Activated CD8-positive, alpha-beta T cell treated with anti-CD3 and anti-CD28 coated beads for 36 hours (primary cell): ENCODE measurements at regions not wholly inside any gene's neighbourhood (a gene's known extent, or its start where the extent isn't known, plus 50 kb on each side); places are given as distances from the start of the nearest gene placed in this dataset.
A peak's percentile ranks its signal among the peaks of the same experiment; 100 is the strongest.

ENCODE experiments used
- ATAC-seq: fragments of 200-7000 bp; cut with Tn5 transposase; one replicate; pipeline ENCODE4 v1.10.0; 2021; ENCODE audit warnings: mild to moderate bottlenecking, moderate library complexity
- CTCF ChIA-PET: fragments of 350-600 bp; sonication (Branson Sonifier 250); formaldehyde crosslinking; loops from one replicate; lab custom pipeline; 2021; ENCODE audit warnings: antibody characterized with exemption; lab: Charles Lee
- POLR2A ChIA-PET: fragments of 350-600 bp; sonication (Branson Sonifier 250); formaldehyde crosslinking; loops from one replicate; lab custom pipeline; 2021; ENCODE audit warnings: antibody characterized with exemption; lab: Charles Lee
- DNase-seq: peaks from one replicate; pipeline ENCODE4 v3.0.0-alpha.2; 2020
- H3K27ac Mint-ChIP-seq: one replicate; pipeline ENCODE4 v1.8.0; 2021; ENCODE audit warnings: mild to moderate bottlenecking, mixed read lengths
- H3K27me3 Mint-ChIP-seq: one replicate; pipeline ENCODE4 v1.8.0; 2021; ENCODE audit warnings: mixed read lengths
- H3K36me3 Mint-ChIP-seq: one replicate; pipeline ENCODE4 v1.8.0; 2021; ENCODE audit warnings: low read depth, mixed read lengths
- H3K4me1 Mint-ChIP-seq: one replicate; pipeline ENCODE4 v1.8.0; 2021; ENCODE audit warnings: low read depth, mixed read lengths
- H3K4me3 Mint-ChIP-seq: one replicate; pipeline ENCODE4 v1.8.0; 2021; ENCODE audit warnings: mild to moderate bottlenecking, moderate library complexity, mixed read lengths
- H3K9me3 Mint-ChIP-seq: one replicate; pipeline ENCODE4 v1.8.0; 2021; ENCODE audit warnings: mixed read lengths
- intact Hi-C: fragments of 100-400 bp; cut with micrococcal nuclease; formaldehyde crosslinking; loops from one replicate; pipeline ENCODE4 v1.10.0; 2022
- TF ChIP-seq, protein P1 (sequence below): fragments of 200-600 bp; IDR thresholded peaks from one replicate; pipeline ENCODE4 v1.8.0; 2022; ENCODE audit warnings: antibody characterized with exemption, mild to moderate bottlenecking

- Mint-ChIP-seq H3K4me1 (peaks cover 8% of the 10 kb centered on the region), H3K27ac (no peak overlapping the region), H3K27me3 (peaks cover 7% of the 10 kb centered on the region), H3K36me3 (no peaks in the 10 kb centered on the region), H3K9me3 (no peaks in the 10 kb centered on the region), H3K4me3 (peak overlapping the region; percentile 46)
- DNase-seq (peak; percentile 58), ATAC-seq (peak; percentile 93)
- TF ChIP-seq, protein P1, sequence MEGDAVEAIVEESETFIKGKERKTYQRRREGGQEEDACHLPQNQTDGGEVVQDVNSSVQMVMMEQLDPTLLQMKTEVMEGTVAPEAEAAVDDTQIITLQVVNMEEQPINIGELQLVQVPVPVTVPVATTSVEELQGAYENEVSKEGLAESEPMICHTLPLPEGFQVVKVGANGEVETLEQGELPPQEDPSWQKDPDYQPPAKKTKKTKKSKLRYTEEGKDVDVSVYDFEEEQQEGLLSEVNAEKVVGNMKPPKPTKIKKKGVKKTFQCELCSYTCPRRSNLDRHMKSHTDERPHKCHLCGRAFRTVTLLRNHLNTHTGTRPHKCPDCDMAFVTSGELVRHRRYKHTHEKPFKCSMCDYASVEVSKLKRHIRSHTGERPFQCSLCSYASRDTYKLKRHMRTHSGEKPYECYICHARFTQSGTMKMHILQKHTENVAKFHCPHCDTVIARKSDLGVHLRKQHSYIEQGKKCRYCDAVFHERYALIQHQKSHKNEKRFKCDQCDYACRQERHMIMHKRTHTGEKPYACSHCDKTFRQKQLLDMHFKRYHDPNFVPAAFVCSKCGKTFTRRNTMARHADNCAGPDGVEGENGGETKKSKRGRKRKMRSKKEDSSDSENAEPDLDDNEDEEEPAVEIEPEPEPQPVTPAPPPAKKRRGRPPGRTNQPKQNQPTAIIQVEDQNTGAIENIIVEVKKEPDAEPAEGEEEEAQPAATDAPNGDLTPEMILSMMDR, result peak; percentile 98
- intact Hi-C loops, result loop anchor here (5.0 kb wide), 2 partner anchors 365 to 485 kb away; no protein-coding TSS in a partner anchor
- ChIA-PET POLR2A (interaction anchor here (0.5 kb wide), 1 partner anchor 196 kb away, joined by 3 read pairs; no protein-coding TSS in a partner anchor), CTCF (interaction anchor here (0.7 to 2.0 kb wide), 13 partner anchors 12 to 482 kb away, joined by 3 to 7 read pairs (median 3); no protein-coding TSS in a partner anchor)
These were observed 93.7 kb upstream of the PRNP start for GRCh38 chr20:4592316-4593148.

- no peaks in the 10 kb centered on the region for H3K9me3 Mint-ChIP-seq
- no peak overlapping the region for H3K27ac Mint-ChIP-seq
- TF ChIP-seq, protein P1, result no peak
- DNase-seq, result no peak
- intact Hi-C loops, result loop anchor here (5.0 kb wide), 2 partner anchors 365 to 485 kb away; no protein-coding TSS in a partner anchor
- peaks cover 4% of the 10 kb centered on the region for H3K27me3 Mint-ChIP-seq
- H3K4me3 Mint-ChIP-seq, result peak overlapping the region; percentile 46
- no peak for ATAC-seq
- no peaks in the 10 kb centered on the region for H3K36me3 Mint-ChIP-seq
- POLR2A ChIA-PET, result no interaction called here
- CTCF ChIA-PET, result interaction anchor here (0.7 to 2.0 kb wide), 12 partner anchors 9 to 482 kb away, joined by 3 to 7 read pairs (median 3); no protein-coding TSS in a partner anchor
- H3K4me1 Mint-ChIP-seq, result peaks cover 8% of the 10 kb centered on the region
These were observed 94.3 kb upstream of the PRNP start for GRCh38 chr20:4591975-4592315.

- no peaks in the 10 kb centered on the region for H3K4me1 Mint-ChIP-seq
- TF ChIP-seq, protein P1, result no peak
- ChIA-PET POLR2A (no interaction called here), CTCF (interaction anchor here (0.6 to 0.7 kb wide), 2 partner anchors 133 to 396 kb away, joined by 3 read pairs; no protein-coding TSS in a partner anchor)
- DNase-seq (no peak), ATAC-seq (no peak)
- no peak overlapping the region for H3K27ac Mint-ChIP-seq
- no peaks in the 10 kb centered on the region for H3K36me3 Mint-ChIP-seq
- H3K27me3 Mint-ChIP-seq, result peaks cover 14% of the 10 kb centered on the region
- no peak overlapping the region for H3K4me3 Mint-ChIP-seq
- H3K9me3 Mint-ChIP-seq, result no peaks in the 10 kb centered on the region
- intact Hi-C loops, result no loop called here
These were observed 100.5 kb upstream of the PRNP start for GRCh38 chr20:4585758-4586157.

DNA sequence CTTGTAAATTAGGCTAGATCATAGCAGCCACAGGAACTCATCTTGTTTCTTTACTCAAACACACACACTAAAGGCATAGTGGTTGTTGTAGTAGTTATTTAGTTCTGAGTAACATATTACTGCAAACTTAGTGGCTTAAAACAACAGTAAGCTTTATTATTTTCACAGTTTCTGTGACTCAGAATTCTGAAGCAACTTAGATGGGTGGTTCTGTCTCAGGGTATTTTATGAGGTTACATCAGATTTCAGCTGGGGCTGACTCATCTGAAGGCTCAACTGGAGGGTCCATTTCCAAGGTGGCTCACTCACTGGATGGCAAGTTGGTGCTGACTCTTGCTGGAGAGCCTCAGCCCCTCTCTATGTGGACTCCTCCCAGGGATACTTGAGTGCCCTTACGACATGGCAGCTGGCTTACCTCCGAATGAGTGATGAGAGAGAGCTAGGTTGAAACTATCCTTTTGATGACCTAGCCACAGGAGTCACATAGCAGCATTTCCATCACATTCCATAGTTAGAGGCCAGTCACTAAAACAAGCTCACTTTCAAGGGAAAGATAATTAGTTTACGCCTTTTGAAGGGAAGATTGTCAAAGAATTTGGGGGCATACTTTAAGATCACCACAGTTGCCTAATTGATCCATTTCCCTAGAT is 101.0 kb upstream of the PRNP start:
- TF ChIP-seq, protein P1, result no peak
- CTCF ChIA-PET, result interaction anchor here (0.6 to 0.7 kb wide), 2 partner anchors 133 to 396 kb away, joined by 3 read pairs; no protein-coding TSS in a partner anchor
- H3K4me3 Mint-ChIP-seq, result no peak overlapping the region
- intact Hi-C loops, result no loop called here
- DNase-seq (no peak), ATAC-seq (no peak)
- peaks cover 14% of the 10 kb centered on the region for H3K27me3 Mint-ChIP-seq
- no peaks in the 10 kb centered on the region for H3K4me1 Mint-ChIP-seq
- H3K27ac Mint-ChIP-seq, result no peak overlapping the region
- POLR2A ChIA-PET, result no interaction called here
- H3K36me3 Mint-ChIP-seq, result no peaks in the 10 kb centered on the region
- no peaks in the 10 kb centered on the region for H3K9me3 Mint-ChIP-seq

GRCh38 chr20:4584510-4584909 is 101.7 kb upstream of the PRNP start:
- intact Hi-C loops, result no loop called here

More at GRCh38 chr20:4584510-4584909, 101.7 kb upstream of the PRNP start:
- Mint-ChIP-seq H3K27me3 (peaks cover 16% of the 10 kb centered on the region), H3K27ac (no peak overlapping the region), H3K9me3 (no peaks in the 10 kb centered on the region), H3K4me1 (no peaks in the 10 kb centered on the region), H3K4me3 (no peak overlapping the region), H3K36me3 (no peaks in the 10 kb centered on the region)
- ATAC-seq (no peak), DNase-seq (no peak)
- CTCF ChIA-PET, result no interaction called here
- POLR2A ChIA-PET, result no interaction called here
- TF ChIP-seq, protein P1, result no peak
